ENCODE measurements at regions not wholly inside any gene's neighbourhood (a gene's known extent, or its start where the extent isn't known, plus 50 kb on each side); places are given as distances from the start of the nearest gene placed in this dataset.

DNA sequence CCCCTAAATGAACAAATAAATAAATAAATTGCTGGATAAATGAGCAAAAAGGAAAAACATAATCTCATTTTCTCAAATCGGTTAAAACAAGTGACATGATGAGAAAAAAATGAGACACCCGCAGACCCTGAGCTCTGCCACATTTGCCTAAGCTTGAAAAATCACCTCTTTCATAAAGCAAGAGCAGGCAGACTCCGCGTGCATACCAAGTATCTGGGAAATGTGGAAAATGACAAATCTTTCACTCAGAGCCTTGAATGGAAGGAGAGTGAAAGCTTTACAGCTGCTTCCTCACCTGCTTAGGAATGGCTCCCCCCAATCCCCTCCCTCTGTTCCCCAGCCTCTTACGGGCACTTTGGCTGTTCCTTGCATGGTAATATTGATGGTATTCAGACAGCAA lies 355.5 kb upstream of the SUCLG2 start:
- no peak for TF ChIP-seq GATA2 (IDR thresholded peaks at IDR 0.05; ENCODE audit: low read depth, low read length)
- no peak for TF ChIP-seq GATA3 (IDR thresholded peaks at IDR 0.05; ENCODE audit: low read depth, low read length)
